ENCODE measurements at regions not wholly inside any gene's neighbourhood (a gene's known extent, or its start where the extent isn't known, plus 50 kb on each side); places are given as distances from the start of the nearest gene placed in this dataset.

DNA sequence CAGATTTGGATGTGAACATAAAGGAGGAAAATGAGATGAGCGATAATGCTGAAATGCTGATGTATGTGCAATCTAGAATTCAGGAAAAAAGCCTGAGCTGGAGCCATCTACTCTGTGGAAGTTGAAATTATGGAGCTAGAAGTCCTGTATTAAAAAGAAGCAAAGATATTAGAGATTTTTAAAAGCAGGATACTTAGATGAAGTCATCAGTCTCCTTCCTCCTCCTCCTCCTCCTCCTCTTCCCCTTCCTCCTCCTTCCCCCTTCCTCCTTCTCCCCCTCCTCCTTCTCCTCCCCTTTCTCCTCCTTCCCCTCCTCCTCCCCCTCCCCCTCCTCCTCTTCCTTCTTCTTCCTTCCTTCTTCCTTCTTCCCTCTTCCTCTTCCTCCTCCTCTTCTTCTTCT lies 823.8 kb upstream of the CA10 start:
- TF ChIP-seq, protein P1, sequence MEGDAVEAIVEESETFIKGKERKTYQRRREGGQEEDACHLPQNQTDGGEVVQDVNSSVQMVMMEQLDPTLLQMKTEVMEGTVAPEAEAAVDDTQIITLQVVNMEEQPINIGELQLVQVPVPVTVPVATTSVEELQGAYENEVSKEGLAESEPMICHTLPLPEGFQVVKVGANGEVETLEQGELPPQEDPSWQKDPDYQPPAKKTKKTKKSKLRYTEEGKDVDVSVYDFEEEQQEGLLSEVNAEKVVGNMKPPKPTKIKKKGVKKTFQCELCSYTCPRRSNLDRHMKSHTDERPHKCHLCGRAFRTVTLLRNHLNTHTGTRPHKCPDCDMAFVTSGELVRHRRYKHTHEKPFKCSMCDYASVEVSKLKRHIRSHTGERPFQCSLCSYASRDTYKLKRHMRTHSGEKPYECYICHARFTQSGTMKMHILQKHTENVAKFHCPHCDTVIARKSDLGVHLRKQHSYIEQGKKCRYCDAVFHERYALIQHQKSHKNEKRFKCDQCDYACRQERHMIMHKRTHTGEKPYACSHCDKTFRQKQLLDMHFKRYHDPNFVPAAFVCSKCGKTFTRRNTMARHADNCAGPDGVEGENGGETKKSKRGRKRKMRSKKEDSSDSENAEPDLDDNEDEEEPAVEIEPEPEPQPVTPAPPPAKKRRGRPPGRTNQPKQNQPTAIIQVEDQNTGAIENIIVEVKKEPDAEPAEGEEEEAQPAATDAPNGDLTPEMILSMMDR (IDR thresholded peaks at IDR 0.05) = no peak
- TF ChIP-seq POLR2AphosphoS5 (IDR thresholded peaks at IDR 0.05; ENCODE audit: insufficient read depth in 1 of 2, low read depth in 1 of 2) (no peak), POLR2A (IDR thresholded peaks at IDR 0.05) (no peak)

Measured in vagina (tissue), 2 donors.